ENCODE measurements at regions not wholly inside any gene's neighbourhood (a gene's known extent, or its start where the extent isn't known, plus 50 kb on each side); places are given as distances from the start of the nearest gene placed in this dataset.

- Histone ChIP-seq H2AFZ (ENCODE audit: low read depth) (no peak overlapping the region), H3K9ac (no peak overlapping the region), H3K27me3 (ENCODE audit: insufficient read depth) (no peaks in the 10 kb centered on the region), H4K20me1 (ENCODE audit: insufficient read depth) (no peaks in the 10 kb centered on the region), H3K79me2 (ENCODE audit: insufficient read depth) (no peaks in the 10 kb centered on the region), H3K9me3 (no peaks in the 10 kb centered on the region), H3K4me3 (ENCODE audit: low read depth in 2 of 2, low read length in 1 of 2) (peak overlapping the region; percentile 9 to 16; a peak in 2 of 4 replicates), H3K4me2 (no peak overlapping the region), H3F3A (replicated peaks; ENCODE audit: insufficient read depth) (no peaks in the 10 kb centered on the region), H3K36me3 (replicated peaks in 1 of 2; ENCODE audit: control insufficient read depth in 1 of 2, insufficient read depth in 2 of 2, low read length in 1 of 2) (no peaks in the 10 kb centered on the region), H3K4me1 (ENCODE audit: control insufficient read depth in 1 of 2, insufficient read depth in 2 of 2, low read depth in 1 of 2, low read length in 1 of 2) (no peaks in the 10 kb centered on the region), H3K27ac (ENCODE audit: low read depth in 2 of 2, low read length in 1 of 2) (no peak overlapping the region), H3K9me2 (no peaks in the 10 kb centered on the region)
- TF ChIP-seq TEAD4 (IDR thresholded peaks at IDR 0.05; ENCODE audit: borderline replicate concordance, insufficient read depth) (no peak), CHD2 (IDR thresholded peaks at IDR 0.05; ENCODE audit: low read length, partially characterized antibody) (no peak), SMC3 (IDR thresholded peaks at IDR 0.05; ENCODE audit: low read depth, low read length) (no peak), IRF3 (IDR thresholded peaks at IDR 0.05; ENCODE audit: low read depth, low read length) (no peak), ZBTB33 (IDR thresholded peaks at IDR 0.05; ENCODE audit: borderline replicate concordance, low read depth) (no peak), NFIC (IDR thresholded peaks at IDR 0.05; ENCODE audit: borderline replicate concordance) (no peak), RAD21 (IDR thresholded peaks at IDR 0.05; ENCODE audit: low read length) (no peak), ELF1 (IDR thresholded peaks at IDR 0.05) (no peak), GABPA (IDR thresholded peaks at IDR 0.05; ENCODE audit: low read depth) (no peak), GATA2 (CRISPR knock-in tag; IDR thresholded peaks at IDR 0.05) (no peak), FOSL2 (IDR thresholded peaks at IDR 0.05; ENCODE audit: borderline replicate concordance, low read depth) (no peak), JUND (IDR thresholded peaks at IDR 0.05) (no peak), USF2 (IDR thresholded peaks at IDR 0.05; ENCODE audit: borderline replicate concordance, low read depth, low read length) (no peak), EP300 (IDR thresholded peaks at IDR 0.05; ENCODE audit: borderline replicate concordance in 1 of 2, low read depth in 1 of 2, low read length in 1 of 2) (no peak), SIN3A (IDR thresholded peaks at IDR 0.05; ENCODE audit: borderline replicate concordance, low read depth, low read length) (no peak), USF1 (IDR thresholded peaks at IDR 0.05; ENCODE audit: borderline replicate concordance, low read depth) (no peak), RCOR1 (IDR thresholded peaks at IDR 0.05; ENCODE audit: low read length) (no peak), MEF2A (IDR thresholded peaks at IDR 0.05; ENCODE audit: borderline replicate concordance, low read depth) (no peak), EZH2phosphoT487 (IDR thresholded peaks at IDR 0.05; ENCODE audit: borderline replicate concordance, low read depth) (no peak)
- TF ChIP-seq, protein P1, sequence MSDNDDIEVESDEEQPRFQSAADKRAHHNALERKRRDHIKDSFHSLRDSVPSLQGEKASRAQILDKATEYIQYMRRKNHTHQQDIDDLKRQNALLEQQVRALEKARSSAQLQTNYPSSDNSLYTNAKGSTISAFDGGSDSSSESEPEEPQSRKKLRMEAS (IDR thresholded peaks at IDR 0.05; ENCODE audit: low read depth): no peak
- no peak for DNase-seq
- WGBS (ENCODE audit: low lambda C conversion rate): 26% methylated on average over 14 of the region's 14 CpGs
- POLR2A ChIA-PET: no interaction called here
- CTCF ChIA-PET: no interaction called here
Observed at GRCh38 chr18:76604108-76604934, 109.3 kb upstream of the ZNF516 start.

All from SK-N-SH (cell line).